HG03558 (cell line): ENCODE measurements at regions not wholly inside any gene's neighbourhood (a gene's known extent, or its start where the extent isn't known, plus 50 kb on each side); places are given as distances from the start of the nearest gene placed in this dataset.

ENCODE experiments used
- ATAC-seq: cut with Tn5 transposase; IDR thresholded peaks from one replicate; pipeline ENCODE4 v1.9.1; 2021; ENCODE audit warnings: moderate number of reproducible peaks; ENCODE audit not compliant: unreplicated experiment; ENCODE audit errors: extremely low read depth

DNA sequence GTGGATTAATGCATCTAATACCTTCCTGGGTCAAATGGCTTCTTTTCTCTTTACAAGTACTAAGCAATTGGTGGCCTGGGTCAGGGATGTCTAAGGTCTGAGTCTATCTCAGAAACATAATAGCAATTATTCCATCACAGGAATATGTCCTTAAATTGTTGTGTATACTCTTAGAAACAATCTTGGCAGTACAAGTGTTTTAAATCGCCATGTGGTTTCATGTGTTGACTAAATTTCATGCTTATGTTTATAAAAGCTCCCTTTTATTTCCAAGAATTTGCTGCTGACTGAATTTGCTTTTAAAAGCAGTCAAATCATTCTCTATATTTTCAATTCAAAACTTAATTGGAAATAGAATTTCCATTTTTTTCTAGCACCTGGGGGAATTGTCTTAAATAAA, 125.3 kb upstream of the PACRGL start:
- ATAC-seq = no peak

DNA sequence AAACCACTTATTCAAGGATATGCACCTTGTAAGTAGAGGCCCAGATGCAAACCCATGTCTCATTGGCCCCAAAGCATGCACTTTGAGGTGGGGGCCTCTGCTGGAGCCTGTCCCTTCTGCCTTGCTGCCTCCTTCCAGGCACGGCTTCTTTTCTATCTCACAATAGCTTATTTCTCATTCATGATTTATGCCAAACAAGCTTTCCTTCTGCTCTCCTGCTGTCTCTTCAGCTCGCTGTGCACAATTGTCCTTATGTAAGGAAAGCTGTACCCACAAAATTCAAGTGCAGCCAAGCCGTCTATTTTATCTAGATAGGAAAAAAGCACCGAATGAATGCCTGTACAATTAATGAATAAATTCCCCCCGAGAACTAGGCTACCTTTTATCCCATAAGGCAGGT, 124.8 kb upstream of the PACRGL start:
- ATAC-seq = no peak

DNA sequence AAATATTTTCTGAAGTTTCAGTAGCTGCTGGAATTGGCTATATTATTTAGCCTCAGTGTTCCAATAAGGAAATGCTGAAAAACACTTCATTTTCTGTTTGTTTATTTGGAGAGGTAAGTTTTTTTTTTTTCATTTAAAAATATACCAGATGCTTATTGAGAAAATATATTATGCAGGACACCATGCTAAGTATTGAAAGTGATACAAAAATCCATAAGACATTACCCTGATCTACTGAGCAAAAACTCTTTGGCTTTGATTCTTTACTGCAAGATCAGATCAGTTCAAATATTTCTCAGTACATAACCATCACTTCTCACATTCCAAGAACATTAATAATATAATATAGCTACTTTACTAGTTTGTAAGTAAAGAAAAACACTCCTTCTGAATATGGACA, 123.4 kb upstream of the PACRGL start:
- no peak for ATAC-seq

DNA sequence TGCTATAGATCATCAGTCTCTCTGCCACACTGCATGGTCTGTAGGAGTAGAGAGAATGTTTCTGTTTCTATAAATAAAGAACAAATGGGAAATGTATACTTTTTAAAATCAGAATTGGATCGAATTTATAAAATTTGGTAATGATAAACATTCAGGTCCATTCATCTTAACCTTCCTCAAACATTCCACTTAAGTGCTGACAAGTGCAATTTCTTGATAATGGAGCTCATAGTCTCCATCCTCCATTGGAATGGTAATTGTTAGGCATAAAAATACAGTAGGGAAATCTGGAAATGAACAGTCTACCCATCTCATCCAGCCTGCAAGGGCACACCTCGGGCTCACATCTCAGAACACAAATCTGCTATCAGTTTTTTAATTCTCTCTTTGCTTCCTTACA, 122.6 kb upstream of the PACRGL start:
- ATAC-seq = no peak

DNA sequence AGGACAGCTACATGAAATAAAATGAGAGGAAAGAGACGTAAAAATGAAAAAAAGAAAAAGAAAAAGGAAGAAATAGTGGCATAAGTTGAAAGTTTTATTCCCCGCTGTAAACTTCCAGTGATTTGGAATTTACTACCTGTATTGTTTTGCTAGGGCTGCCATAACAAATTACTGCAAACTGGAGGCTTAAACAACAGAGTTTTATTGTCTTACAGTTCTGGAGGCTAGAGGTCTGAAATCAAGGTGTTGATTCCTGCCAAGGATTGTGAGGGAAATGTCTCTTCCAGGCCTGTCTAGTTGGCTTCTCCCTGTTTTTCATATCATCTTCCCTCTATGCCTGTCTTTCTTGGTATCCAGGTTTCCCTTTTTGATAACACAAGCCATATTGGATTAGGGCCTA, 119.4 kb upstream of the PACRGL start:
- no peak for ATAC-seq

DNA sequence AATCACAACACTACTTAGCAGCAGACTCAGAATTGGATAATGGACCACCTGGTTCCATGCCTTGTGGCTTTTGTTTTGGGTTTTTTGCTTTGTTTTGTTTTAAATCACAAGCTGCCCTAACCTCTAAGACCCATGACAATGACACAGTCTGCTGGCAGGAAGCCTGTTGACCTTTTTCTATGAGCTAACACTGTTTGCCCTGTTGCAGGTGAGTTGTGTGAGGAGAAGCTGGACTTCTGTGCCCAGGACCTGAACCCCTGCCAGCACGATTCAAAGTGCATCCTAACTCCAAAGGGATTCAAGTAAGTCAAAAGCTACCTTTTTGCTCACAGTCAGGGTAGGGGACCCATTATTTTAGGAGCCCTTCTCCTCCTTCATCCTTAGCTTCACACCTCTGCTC, 110.8 kb upstream of the PACRGL start:
- no peak for ATAC-seq

DNA sequence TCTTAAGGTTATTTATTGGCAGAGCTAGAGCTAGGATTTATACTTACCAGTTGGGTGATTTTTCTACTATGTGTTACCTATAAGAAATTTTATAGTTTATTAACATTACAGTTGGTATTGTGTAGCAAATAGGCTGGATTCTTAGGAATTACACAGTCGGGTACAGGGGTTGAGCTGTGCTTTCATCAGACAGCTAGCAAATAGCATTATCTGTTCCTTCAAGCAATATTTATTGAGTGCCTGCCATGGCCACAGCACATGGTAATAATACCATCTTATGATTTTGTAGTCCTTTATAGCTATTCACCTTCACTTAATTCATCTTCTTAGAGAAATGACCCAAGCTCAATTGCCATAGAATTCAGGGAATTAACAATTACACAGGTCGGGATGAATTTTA, 109.4 kb upstream of the PACRGL start:
- no peak for ATAC-seq

DNA sequence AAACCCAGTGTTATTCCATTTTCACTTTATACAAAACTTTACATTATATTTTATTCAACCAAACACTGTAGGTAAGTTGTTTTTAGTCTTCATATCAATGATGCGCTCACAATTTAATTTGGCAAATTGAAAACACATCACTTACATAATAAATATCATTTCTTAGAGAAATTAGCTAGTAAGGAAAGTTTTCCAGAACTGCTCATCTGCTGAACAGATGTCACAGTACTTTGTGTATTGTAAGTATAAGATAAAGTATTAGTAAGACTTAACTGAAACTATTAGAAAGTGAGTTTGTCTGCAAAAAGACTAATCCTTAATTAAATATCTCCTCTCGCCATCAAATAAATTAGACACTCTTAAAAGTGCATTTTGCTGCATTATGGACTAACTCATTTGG, 108.7 kb upstream of the PACRGL start:
- ATAC-seq = no peak

DNA sequence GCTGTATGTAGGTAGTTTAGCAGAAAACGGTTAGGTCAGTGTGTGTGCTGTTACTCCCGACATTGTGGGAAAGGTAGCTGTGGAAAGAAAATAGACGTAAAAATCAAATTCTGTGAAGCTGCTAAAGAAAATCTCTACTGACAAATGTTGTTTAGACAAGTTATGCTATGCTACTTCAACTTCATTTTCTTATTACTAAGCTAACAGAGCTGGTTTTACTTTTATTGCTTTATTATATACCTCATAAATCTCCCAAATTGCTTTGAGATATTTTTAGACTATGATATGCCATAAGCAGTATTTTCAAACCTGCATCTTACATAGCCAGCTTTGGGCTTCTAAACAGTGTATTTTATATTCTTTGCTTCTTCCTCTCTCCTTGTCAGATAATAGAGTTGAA, 108.2 kb upstream of the PACRGL start:
- ATAC-seq = no peak

DNA sequence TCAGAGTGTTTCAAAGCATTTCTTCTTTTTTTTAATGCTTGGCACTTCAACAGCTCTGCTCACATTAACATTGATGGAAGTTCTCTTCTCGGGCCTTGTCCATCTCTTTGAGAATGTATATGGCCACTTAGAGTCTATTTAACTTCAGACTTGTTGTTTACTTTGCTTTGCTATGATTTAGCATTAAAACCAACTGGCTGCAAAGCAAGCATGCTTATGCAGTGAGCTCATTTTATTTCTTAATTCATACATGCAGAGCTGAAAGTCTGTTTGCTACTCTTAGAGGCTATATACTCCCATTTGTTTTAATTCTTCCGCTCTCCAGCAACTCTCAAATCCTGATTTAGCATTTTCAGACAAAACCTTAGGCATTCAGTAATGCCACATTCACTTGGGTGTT, 107.6 kb upstream of the PACRGL start:
- ATAC-seq = no peak

DNA sequence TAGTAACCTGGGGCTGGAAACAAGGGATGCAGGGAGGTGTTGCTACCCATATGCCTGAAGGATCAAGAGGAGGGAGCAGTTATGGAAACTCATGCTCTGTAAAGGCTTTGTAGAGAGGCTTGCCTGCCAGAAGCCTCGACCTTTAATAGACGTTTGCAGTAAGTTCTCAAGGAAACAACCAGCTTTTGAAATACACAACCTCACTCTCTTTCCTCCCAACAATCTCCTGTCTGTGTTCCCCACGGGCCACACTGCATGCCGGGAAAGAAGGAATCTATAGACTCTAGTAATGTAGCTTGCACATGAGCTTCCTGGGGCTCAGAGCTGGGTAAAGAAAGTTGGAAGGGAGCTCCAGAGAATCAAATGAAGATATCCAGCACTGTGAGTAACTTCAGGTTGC, 101.6 kb upstream of the PACRGL start:
- no peak for ATAC-seq

DNA sequence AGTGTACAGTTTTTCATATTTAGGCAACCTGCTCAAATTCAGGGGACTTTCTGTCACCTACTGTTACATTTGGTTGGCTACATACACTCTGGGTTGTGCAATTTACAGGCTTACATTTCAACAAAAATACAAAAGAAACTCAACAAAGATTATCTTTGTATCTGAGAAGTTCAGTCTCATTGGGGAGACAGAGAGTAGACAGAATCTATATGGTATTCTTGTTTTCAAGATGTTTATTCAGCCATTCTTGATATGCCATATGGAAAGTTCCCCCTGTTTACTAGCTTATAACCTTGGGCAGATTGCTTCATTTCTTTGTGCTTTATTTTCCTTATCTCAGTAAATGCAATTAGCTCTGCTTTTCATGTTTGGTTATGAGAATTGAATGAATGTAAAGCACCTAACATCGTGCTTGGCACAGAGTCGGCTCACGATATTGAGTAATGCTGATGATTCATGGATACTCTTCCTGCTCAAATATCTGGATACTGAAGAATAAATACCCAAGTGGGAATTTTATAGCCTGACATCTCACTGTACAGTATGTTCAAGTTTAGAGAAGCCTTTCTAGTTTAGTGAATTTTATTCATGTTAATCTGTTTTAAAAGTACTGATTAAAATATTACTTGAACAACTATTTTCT, 96.5 kb upstream of the PACRGL start:
- ATAC-seq = no peak

DNA sequence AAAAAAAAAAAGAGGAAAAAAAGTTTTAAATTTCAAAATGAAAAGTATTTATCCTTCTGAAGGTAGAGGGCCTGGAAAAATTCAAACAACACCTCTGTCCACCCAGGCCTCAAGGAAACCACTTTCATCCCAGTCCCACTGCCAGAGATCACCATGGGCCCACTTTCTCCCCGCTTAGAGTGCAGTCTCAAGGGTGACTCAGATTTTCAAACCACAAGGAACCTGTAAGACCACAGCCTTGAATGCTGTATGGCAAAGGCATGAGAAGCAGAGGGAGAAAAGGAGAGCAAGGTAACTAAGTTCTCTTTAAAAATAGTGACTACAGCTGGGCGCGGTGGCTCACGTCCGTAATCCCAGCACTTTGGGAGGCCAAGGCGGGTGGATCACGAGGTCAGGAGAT, 87.9 kb upstream of the PACRGL start:
- no peak for ATAC-seq

DNA sequence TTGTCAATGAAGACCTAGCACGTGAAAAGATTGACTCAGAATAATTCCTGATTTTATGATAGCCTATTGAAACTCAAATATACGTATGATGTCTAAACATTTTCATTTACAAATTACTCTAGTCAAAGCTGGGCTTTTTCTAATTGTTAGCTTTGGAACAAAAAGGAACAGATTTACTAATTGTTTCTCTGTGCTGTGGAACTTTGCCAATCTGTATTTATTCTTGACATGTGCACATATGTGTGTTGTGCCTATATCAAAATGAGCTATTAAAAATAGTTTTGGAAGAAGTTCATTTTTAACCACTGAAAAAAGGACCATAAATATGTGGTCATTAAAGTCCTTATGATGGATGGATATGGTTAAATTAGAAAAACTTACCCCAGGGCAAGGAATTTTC, 85.4 kb upstream of the PACRGL start:
- no peak for ATAC-seq

DNA sequence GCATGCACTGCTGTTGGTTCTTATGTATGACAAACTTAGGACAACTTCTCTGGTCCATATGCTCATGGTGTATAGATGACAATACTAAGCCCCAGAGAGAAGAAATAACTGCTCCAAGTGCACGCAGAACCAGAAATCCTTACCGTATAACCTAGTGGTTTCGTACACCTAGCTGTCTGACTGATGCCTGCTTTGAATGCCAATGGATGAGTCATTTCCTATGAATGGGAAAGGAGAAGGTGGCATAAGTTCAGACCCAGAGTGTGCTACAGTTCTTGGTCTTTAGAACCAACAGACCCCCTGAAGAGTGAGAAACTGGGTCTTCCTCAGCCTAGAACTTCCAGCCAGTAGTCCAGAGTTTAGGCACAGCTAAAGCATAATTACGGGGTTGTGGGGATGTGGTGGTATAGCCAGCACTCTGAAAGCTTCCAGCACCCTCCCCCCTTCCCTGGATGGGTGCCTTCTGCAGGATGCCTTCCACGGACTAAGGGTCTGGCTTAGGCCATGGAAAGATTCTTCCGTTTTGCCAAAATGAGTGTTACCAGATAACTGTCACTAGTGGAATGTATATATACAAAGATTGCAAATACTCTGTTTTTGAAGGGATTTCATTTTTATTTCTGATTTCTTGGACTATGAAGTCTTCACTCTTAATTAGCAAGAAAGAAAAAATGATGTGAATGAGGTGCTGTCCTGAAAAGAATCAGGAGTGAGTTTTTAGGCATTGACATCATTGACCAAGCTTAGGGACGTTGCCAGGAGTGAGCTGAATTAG, 84.6 kb upstream of the PACRGL start:
- ATAC-seq = no peak

DNA sequence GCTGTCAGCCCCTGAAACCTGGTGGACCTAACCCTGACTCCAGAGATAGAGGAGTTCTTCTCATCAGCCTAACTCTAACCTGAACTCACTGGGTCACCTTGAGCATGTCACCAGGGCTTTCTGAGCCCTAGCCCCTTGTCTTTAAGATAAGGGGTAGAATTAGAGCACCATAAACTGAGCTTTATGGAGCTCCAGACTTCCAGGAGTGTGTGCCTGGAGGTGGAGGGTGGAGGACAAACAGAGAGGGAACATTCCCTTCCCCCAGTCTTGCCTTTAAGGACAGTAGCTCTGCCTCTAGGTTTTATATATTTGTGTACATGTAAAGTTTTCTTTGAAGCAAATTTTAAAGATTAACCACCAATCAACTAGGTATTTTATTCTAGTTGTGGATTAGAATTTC, 83.9 kb upstream of the PACRGL start:
- no peak for ATAC-seq

DNA sequence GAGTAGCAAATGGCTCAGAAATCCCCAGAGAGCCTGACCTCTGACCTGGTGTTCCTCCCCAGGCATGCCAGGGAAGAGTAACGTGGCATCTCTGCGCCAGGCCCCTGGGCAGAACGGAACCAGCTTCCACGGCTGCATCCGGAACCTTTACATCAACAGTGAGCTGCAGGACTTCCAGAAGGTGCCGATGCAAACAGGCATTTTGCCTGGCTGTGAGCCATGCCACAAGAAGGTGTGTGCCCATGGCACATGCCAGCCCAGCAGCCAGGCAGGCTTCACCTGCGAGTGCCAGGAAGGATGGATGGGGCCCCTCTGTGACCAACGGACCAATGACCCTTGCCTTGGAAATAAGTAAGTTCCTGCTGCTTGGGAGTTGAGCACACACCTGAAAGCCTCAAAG, 83.4 kb upstream of the PACRGL start:
- no peak for ATAC-seq

DNA sequence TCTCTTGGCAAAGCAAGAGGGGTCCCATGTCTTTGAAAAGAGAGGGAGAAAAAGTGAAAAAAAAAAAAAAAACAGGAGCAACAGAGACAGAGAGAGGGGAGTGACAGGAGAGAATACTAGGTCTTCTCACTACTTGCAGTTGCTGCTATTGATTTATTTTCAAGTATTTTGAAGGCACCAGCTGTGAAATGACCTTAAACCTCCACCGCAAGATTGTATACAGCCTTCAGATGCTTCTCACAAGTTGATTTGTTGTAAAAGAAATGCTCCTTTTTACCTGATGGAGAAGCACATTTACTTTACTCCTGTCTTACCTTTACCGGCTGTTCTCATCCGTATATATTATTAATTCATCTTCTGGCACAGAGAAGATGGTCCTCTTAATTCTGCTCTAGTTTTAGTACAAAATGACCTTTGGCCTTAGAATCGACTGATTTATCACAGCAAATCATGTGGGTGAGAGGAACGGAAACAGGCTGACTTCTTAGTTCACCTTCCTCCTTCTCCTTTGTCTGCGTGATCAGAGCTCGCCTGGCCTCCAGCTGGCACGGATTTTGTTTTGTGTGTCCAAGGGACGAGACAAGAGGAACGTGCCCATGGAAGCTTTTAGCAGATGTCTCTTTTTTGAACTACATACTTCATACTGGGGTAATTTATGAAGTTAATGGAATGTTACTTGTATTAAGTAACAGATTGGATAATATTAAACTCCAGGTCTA, 82.4 kb upstream of the PACRGL start:
- no peak for ATAC-seq

DNA sequence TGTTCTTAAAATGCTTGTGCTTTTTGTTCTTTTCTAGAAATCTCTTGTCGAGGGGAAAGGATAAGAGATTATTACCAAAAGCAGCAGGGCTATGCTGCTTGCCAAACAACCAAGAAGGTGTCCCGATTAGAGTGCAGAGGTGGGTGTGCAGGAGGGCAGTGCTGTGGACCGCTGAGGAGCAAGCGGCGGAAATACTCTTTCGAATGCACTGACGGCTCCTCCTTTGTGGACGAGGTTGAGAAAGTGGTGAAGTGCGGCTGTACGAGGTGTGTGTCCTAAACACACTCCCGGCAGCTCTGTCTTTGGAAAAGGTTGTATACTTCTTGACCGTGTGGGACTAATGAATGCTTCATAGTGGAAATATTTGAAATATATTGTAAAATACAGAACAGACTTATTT, 81.5 kb upstream of the PACRGL start:
- no peak for ATAC-seq

DNA sequence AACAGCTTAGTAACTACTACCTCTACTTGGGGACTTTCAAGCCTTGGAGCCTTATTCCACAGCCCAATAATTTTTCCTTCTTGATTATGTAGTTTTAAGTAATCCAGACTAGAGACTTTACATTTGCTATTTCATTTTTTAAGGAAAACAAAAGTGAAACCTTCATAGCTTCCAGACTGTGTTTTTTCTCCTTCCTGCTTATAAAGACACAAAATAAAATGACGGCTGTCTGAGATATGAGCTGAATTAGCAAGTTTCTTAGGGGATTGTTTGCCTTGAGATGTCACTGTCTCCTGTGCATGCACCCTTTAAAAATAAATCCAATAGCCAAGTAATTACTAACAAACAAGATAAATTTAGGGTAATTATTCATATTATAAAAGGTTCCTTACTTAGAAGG, 78.8 kb upstream of the PACRGL start:
- ATAC-seq = no peak

DNA sequence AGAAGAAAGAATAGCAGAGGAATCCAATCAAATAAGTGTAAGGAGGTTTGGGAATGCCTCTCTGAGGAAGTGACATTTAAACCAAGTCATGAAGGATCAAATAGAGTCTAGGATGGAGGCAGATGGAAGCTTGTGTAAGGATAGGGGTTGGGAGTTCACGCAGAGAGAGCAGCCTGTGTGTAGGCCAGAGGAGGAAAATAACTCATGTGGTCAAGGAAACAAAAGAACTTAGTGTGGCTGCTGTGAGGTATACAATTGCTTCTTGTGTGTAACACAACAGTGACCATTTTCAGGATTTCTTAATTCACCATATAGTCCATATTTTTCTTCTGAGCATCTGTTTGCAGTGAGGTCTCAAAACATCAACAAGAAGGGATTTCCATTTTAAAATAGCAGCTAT, 77.6 kb upstream of the PACRGL start:
- ATAC-seq = no peak

DNA sequence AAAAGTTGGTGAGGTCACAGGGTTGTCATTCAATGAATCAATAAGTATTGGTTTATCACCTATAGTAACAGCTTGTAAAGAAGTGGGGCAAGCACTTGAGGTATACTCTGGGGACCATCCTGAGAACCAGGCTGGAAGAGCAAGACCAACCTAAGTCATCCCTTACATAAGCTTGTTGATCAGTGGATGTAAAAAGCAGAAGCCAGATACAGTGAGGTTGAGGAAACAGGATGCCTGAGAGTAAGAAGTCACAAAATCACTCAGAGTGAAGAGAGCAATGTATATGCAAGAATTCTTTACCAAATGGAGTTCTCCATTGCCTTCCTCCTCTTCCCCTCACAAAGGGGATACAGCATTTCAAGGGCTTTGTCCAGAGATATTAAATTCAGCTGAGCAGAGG, 76.3 kb upstream of the PACRGL start:
- ATAC-seq = no peak
